NCI-H2227 treated with DMSO at 0.1 percent for 48 hours (cell line): ENCODE measurements at regions not wholly inside any gene's neighbourhood (a gene's known extent, or its start where the extent isn't known, plus 50 kb on each side); places are given as distances from the start of the nearest gene placed in this dataset.

Source experiments
- DNase-seq: peaks from one replicate; lab custom pipeline; 2025; lab: John Stamatoyannopoulos, UW

DNA sequence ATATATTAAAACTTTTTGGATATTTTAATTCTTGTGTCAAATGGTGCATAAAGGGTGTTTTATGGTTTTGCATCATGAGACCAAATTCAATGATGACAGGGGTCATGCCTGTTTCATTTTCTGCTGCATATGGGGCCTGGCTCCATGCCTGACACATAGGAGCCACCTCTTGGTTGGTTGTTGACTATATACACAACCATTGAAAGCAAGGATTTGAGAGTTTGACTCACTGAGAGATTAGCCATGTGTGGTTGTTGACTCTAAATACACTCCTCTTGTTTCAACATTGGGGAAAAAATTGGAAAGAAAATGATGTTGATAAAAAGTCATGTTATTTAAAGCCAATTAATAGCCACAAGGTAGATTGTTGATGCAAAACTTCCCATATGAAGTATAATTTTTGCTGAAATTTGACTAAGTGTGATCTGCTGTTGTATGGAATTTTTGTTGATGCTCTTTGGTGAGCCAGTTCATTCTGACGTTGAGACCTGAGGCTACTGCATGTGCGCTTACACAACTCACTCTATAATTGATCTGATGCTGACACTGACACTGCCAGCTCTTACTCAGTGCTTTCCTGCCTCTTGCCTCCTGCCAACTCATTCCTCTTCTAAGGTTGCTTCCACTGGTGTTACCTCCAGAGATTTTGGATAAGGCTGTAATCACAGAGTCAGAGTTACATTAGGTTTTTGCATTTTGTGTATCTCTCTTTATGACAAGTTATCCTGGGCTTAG is 446.2 kb upstream of the SLC14A2 start:
- no peak for DNase-seq

DNA sequence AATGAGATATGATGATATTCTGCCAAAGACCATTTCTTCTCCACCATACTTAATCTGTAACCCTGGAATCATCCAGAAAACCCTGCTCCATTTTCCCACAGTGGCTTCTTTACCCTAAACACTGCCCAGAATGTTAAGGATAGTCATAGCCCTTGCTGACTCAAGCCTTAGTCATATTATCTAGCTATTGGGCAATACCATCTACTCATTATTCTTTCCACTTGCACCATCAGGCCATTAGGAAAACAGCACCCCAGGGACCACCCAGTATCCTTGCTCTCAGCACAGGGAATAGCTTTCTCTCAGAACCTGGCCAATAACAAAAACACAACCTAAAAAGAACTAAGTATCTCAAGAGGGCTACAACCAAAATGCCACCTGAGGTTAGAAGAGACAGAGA is 445.7 kb upstream of the SLC14A2 start:
- DNase-seq, result no peak

DNA sequence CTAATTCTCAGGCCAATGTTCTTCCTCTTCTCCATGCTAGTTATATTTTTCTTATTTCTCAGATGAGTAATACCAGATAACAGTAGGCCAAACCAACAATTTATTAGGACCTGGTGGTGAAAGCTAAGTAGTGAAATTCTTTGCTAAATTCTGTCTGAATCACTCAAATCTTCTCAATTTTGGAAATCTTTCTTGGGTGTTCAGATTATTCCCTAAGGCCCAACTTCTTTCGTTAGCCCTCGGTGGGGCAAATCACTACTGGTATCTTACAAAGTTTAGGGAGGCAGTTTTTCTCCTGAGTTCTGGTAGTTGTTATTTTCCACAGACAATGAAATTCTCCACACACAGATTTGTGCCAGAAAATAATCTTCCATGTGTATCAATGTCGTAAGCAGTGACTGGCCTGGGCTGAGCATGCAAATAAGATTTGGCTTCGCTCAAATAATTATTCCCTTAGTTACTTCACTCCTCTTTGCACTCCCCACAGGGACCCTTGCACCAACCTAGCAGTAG is 443.5 kb upstream of the SLC14A2 start:
- DNase-seq, result no peak

DNA sequence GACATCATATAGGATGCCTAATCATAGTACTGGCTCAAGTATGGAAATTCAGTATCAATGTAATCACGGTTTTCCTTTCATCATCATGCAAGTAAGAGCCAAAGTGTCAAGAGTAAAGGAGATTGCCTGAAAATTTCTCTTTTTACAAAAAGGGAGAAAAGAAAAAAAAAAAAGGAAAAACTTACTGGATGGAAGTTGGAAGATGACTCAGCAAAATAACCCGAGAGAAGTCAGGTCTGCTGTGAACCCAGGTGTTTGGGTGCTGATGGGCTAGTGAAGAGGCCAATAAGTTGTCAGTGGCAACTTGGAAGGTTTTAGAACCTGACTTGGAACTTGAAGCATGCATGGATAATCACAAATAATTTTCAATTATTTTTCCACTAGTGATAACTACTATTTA is 441.9 kb upstream of the SLC14A2 start:
- DNase-seq, result no peak

DNA sequence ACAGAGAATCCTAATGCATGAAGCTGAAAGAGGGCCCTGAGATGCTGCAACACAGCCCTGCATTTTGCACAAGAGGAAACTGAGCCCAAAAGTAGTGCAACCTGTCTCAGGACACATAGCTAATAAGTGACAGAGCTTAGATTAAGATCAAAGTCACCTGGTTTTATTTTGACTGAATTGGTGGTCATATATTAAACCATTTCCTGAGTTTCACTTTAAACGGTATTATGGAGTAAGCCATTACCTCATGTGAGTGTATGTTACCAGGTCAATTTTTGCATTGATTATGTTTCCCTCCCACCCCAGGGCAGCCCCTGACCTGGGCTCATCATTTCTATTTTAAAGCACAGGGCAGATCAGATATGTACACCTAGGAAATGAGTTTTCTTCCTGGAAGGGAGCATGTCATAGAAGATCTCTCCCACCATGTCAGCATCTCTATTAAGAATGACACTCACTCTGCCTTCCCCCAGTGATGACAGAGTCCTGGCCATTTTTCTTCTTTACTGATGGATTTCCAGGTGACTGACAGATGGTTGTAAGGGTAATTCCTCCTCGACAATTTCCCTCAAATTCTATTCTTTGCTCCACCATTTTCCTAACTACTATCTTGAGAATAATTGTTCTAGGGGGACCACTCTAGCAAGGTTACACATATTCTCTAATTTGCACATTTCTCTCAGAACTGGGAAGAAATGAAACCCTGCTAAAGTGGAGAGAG is 441.3 kb upstream of the SLC14A2 start:
- DNase-seq, result no peak

DNA sequence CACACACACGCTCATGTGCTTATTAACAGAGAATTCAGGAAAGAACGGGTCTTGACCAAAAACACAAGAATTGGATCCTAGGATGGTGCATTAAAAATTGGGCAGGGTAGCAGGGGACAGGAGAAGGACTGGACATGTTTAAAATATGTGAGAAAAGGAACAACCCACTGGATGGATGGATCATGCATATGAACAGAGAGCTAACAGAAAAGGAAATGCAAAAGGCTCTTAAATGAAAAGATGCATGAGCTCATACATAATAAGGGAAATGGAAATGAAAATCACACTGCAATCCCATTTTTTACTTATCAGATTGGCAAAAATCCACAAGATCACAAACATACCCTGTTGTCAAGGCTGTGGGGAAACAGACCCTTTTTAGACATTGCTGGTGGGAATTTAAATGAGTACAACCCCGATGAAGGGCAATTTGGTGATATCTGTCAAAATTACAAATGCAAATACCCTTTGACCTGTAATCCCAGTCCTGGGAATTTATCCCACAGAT is 440.6 kb upstream of the SLC14A2 start:
- DNase-seq, result no peak

DNA sequence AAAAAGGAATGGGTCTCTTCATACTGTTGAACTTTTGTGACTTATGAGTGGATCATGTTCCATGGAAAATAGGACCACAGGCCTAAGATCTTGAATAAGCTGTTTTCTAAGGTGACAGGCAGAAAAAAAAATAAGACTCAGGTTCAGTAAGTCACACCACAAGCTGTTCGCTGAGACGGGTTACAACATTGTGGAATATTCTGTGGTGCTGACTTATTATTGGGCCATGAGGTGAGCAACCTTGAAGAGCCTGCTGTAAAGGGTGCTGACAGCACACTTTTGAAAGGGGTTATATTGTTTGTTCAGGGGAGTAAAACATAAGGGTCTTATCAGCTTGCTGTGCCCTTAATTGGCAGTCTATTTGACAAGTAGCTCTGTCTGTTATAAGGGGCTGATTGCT is 439.8 kb upstream of the SLC14A2 start:
- DNase-seq, result peak; percentile 29

DNA sequence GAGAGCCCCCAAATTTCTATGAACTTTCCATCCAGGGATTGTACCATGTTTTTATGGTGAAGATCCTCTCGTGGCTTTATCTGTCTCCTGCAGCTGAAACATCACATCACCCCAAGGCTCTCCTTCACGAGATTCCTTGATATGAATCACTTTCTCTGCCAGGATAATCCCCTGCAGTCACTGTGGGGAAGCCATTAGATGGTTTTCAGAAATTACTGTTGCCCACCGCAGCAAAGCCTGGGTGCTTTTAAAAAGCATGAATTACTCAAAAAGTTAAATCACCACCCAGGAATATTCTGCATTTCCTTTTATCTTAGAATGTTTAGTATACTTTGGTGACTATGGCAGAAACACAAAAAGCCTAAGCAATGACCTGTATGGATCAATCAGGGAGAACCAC is 428.4 kb upstream of the SLC14A2 start:
- no peak for DNase-seq

DNA sequence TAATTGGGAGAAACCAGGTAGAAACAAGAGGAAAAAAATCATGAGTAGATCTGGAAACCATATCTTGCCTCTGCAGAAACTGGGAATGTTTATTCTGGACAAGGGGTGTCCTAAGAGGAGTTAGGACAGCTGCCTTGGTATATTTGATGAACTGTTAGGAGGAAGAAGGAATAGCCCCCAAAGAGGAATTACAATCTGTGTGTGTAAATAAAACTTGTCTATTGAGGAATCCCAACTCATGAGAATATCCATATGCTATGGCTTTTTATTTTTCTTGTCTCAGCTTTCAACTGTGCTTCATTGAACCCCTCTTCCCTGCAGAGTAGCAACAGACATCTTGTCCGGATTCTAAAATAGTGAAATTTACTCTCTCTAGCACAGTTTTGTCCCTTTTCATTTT is 423.5 kb upstream of the SLC14A2 start:
- DNase-seq, result no peak

DNA sequence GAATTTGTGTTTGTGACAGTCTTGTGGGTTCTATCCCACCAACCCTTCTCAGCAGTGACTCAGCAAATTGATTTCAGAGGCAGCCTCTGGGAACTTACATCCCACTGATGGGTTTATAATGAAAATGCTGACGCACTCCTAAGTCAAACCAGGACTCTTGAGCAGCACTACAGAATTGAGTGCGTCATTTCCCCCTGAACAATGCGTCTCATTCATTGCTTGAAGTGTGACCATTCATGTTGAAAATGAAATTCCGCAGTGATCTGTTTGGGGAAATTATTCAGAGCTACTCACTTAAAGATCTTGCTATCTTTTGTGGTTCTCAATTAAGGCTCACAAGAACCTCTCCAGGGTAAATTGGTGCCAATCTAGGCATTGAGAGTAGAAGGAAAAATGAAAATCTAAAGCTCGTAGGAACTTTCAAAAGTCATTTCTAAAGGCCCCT is 417.7 kb upstream of the SLC14A2 start:
- DNase-seq, result peak; percentile 15

DNA sequence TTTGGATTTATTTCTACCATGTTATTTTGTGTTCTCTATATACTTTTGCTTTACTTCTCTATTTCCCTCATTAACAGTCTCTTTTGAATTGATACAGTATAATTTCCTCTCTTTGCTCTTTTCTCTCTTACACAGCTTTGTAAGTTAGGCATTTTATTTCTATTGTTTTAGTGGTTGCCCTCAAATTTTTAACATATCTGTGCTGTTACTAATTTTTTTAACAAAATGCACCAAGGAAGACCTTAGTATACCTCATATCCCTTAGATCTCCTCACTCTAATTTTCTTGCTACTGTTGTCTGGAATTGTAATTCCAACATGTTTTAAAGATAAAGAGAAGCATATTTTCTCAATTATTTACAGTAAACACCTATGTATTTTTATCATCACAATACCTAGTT is 416.8 kb upstream of the SLC14A2 start:
- no peak for DNase-seq

DNA sequence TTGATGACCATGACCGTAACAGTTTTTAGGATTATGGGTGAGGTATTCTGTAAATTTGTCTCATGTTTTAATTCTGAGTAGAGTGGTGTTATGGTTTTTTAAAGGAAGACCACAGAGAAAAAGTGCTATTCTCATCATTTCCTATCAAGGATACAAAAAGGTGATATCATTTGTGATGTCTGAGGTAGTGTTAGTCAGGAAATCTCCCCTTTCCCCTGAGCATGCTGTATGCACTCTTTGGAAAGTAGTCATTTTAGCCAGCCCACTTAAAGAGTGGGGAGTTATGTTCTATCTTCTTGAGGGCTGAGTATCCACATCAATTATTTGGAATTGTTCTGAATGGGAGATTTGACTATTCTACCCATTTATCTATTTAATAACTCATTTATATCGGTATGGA is 414.2 kb upstream of the SLC14A2 start:
- no peak for DNase-seq

DNA sequence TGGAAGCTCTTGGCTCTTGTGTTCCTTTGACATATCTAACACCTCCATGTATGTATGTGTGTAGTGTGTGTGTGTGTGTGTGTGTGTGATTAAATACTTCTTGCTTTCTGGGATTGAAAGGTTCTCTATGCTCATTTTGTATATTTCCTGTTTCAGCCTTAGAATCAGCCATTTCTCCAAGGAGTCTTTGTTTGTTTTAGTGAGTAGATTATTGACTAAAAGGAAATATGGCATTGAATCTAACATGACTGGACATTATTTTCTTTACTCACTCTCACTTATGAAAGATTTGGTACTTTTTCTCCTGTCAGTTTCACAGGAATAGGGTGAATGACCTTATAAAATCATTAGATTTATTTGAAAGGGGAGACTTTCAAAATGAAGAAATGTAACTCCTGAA is 413.8 kb upstream of the SLC14A2 start:
- DNase-seq, result no peak

DNA sequence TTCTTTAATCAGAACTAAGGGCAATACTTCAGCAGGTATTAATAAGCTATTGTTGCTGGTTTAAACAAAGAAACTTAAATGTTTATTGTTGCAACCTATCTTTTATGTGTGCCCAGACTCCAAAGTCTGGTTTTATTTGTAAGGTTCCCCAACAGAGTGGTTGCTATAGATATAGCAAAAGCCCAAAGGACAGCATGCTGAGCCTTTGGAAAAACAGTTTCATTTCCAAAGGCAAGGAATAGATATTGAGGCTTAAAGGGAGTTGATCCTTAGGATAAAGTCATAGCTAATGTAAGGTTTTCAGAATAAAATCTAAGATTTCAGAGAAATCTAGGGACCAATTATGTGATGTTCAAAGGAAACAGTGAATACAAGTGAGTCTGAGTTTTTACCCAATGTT is 413.2 kb upstream of the SLC14A2 start:
- DNase-seq, result no peak

DNA sequence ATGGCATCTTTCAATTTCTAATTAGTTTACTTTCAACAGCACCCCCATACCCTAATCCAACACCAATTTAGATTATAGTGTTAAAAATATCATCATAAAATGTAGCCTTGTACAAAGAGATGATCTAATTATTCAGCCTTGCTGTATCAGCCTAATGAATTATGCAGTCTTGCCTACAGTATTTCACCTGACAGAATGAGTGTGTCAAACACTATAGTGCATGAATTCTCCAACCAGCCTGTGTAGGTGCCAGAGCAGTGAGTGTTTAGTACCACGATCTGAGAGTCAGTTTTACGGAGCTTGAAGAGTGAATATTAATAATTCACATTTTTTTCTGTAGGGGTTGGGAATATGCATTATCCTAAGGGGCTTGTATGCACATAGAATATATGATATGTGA is 411.6 kb upstream of the SLC14A2 start:
- DNase-seq, result no peak

DNA sequence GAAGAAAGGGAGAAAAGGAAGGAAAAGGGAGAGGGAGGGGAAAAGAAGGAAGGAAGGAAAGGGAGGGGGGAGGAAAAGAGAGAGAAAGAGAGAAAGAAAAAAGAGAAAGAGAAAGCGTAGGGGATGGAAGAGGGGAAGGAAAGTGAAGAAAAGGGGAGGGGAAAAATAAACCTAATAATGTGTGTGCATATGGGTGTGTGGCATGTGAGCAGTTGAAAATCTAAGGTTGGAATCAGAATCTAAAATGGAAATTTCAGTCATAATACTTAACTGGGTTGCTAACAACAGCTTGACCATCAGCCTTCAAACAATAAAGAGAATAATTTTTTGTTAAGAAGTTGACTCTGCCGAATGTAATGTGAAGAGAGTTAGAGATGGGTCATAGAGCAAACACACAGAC is 407.9 kb upstream of the SLC14A2 start:
- DNase-seq, result no peak

DNA sequence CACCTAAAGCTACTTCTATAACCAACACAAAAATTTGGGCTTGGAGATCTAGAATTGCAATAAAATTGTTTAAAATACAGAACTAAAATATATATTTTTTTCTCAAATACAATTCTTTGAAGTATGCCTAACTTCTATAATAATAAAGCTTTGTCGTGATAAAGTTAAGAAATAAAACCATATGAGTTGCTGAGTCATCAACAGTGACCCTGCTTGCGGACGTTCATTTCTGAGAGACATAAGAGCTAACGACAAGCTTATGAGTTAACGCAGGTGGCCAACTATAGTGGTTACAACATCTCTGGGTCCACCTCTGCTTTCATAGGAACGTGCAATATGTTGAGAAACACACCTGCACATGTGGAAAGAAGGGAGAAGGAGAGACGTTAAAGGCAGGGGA is 407.1 kb upstream of the SLC14A2 start:
- DNase-seq, result no peak

DNA sequence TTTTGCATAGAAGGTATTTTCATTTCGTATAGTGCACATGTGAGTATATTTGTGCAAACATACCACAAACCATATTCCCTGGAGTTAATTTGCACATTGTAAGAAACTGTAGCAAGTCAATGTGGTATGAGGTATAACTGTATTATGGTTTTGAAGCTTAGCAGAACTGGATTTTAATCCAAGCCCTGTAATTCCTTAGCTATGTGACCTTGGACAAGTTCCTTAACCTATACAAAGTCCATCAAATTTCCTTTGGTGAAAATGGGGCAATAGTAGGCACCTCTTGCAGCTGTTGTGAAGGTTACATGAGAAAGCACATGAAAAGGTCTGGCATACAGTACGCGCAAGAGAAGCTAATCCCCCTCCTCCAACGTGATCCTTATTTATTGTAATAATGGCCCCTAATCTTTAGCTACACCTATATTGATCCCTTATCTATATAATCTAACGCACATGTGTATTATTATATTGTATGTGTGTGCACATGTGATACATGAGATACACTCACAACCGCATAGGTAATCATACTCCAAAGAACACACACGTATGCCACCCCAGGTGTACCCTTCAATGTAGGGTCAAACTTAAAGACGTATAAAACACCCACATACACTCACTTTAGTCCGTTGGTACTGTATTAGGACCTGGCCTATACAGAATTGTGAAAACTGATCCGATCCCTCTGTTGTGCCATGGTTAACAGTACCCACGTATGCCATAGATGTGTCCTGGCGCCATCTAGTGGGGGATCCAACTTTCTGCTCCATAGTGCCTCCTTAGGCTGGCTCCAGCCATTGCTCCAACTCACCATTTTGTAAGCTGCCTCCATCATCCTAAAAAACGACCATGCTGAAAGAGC is 402.9 kb upstream of the SLC14A2 start:
- DNase-seq, result peak; percentile 77

DNA sequence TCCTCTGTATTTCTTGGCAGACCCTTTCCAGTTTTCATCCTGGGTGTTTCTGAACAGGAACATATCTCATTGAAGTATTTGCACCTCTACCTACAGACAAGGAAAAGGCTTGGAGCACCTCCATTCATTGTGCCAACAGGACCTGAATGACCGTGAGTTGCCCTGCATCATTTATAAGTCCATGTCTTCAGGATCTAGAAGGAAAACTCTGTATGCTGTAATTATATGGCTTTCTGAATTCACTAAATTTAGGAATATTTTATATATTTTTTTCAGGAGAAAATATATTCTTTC is 402.3 kb upstream of the SLC14A2 start:
- DNase-seq, result no peak

DNA sequence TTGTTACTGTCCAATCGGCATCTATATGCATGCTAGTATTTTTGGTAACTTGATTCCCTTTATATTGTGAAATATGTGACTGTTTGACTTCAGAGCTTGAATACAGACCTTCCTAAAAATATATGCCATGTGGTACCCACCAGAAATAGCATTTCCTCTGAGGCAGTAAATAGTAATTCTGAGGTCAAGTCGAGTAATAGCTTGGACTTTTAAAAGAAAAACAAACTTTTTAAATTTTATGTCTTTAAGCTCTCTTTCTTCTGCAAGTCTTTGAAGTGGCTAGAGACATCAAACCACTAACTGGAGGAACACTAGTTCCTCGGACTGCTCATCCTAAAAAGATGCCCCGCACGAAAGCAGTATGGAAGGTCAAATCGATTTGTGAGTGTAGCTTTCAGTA is 396.8 kb upstream of the SLC14A2 start:
- DNase-seq, result no peak

DNA sequence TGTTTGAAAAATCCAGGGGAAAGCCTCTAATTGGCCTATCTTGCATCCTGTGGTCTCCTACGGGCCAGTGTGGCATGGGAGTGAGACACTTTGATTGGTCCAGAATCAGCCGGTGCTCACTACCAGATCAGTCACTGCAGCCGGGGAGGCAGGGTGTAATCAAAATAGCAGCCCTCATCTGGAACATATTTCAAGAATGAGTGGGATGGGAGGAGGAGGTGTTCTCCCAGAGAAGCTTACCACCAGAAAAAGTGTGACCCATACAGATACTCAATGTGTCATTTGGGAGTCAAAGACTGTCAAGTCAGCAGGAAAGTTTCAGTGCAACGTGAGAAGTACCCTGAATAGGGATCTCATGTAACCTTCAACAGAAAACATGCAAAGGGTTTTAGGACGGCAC is 393.9 kb upstream of the SLC14A2 start:
- no peak for DNase-seq

DNA sequence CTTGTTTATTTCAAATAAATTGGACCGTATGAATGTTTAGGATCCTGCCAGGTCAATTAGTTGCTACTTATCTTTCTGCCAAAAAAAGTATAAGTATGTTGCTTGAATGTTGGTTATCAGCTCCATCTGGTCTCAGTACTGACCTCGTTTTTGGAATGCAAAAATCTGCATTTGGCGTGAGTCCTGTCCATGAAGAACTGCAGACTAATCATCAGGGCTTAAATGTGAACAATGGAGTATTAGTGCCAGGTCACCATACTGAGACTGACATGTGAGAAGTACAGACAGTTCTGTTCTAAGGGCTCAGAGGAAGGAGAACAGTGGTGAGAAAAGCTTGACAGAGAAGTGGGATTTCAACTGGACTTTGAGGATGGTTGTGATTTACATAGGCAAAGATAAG is 393.1 kb upstream of the SLC14A2 start:
- DNase-seq, result no peak
